ENCODE measurements at regions not wholly inside any gene's neighbourhood (a gene's known extent, or its start where the extent isn't known, plus 50 kb on each side); places are given as distances from the start of the nearest gene placed in this dataset.

- Mint-ChIP-seq H3K27me3 (ENCODE audit: low read depth) (peaks cover 3% of the 10 kb centered on the region), H3K4me3 (no peak overlapping the region), H3K4me1 (peaks cover 0 to 2% of the 10 kb centered on the region in 2 experiments; a peak in 1 of 4 replicates), H3K9me3 (peaks cover 13 to 26% of the 10 kb centered on the region in 2 experiments), H3K27ac (peak overlapping the region in 1 of 3 experiments; percentile 57; a peak in 2 of 7 replicates), H3K36me3 (ENCODE audit: insufficient read depth in 1 of 3, low read depth in 3 of 3) (peaks cover 3 to 10% (median 6%) of the 10 kb centered on the region in 3 experiments; a peak in 6 of 7 replicates)
- no peaks in the 10 kb centered on the region for H3K79me2 ChIP-seq (ENCODE audit: insufficient read depth, low read length)
- no peak overlapping the region for H4K8ac ChIP-seq (replicated peaks; ENCODE audit: insufficient read length, low read depth, low read length)
- H3K14ac ChIP-seq (ENCODE audit: insufficient read depth, low read length) = no peak overlapping the region
- H3K27ac ChIP-seq (ENCODE audit: insufficient read length, low read depth, low read length) = no peak overlapping the region
- no peaks in the 10 kb centered on the region for H3K4me1 ChIP-seq (ENCODE audit: insufficient read depth, low read length)
- no peak overlapping the region for H2AFZ ChIP-seq (ENCODE audit: low read length)
- no peak overlapping the region for H3K56ac ChIP-seq (ENCODE audit: insufficient read length, low read depth, low read length)
- no peak overlapping the region for H3K18ac ChIP-seq (ENCODE audit: insufficient read length, low read depth, low read length)
- no CpG with 5 or more reads among the region's 12 CpGs for WGBS (ENCODE audit: extremely low coverage, insufficient read length, low lambda C conversion rate)
- H3K23me2 ChIP-seq (ENCODE audit: insufficient read length, low read depth, low read length, poor library complexity, severe bottlenecking) = no peaks in the 10 kb centered on the region
- no peak overlapping the region for H2BK15ac ChIP-seq (ENCODE audit: low read depth, low read length)
- H3K23ac ChIP-seq (ENCODE audit: insufficient read length, low read depth, low read length) = no peak overlapping the region
- no peak overlapping the region for H2BK5ac ChIP-seq (ENCODE audit: insufficient read length, low read length)
- H3K27me3 ChIP-seq (ENCODE audit: insufficient read depth, low read length) = no peaks in the 10 kb centered on the region
- no peak overlapping the region for H2AK5ac ChIP-seq (ENCODE audit: insufficient read length, low read length)
- H4K20me1 ChIP-seq (ENCODE audit: control insufficient read depth, insufficient read depth, insufficient read length) = no peaks in the 10 kb centered on the region
- no peak overlapping the region for H2BK12ac ChIP-seq (ENCODE audit: insufficient read length, low read depth, low read length)
- no peak overlapping the region for H2BK20ac ChIP-seq (ENCODE audit: low read depth, low read length, poor library complexity, severe bottlenecking)
- no peak overlapping the region for H3K4ac ChIP-seq (ENCODE audit: low read depth, low read length)
- H4K91ac ChIP-seq (ENCODE audit: insufficient read length, low read depth, low read length) = no peak overlapping the region
- H3K9me3 ChIP-seq (ENCODE audit: control insufficient read depth, low read depth, low read length) = no peaks in the 10 kb centered on the region
- TF ChIP-seq, protein P1, sequence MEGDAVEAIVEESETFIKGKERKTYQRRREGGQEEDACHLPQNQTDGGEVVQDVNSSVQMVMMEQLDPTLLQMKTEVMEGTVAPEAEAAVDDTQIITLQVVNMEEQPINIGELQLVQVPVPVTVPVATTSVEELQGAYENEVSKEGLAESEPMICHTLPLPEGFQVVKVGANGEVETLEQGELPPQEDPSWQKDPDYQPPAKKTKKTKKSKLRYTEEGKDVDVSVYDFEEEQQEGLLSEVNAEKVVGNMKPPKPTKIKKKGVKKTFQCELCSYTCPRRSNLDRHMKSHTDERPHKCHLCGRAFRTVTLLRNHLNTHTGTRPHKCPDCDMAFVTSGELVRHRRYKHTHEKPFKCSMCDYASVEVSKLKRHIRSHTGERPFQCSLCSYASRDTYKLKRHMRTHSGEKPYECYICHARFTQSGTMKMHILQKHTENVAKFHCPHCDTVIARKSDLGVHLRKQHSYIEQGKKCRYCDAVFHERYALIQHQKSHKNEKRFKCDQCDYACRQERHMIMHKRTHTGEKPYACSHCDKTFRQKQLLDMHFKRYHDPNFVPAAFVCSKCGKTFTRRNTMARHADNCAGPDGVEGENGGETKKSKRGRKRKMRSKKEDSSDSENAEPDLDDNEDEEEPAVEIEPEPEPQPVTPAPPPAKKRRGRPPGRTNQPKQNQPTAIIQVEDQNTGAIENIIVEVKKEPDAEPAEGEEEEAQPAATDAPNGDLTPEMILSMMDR (conservative IDR thresholded peaks at IDR 0.05) = no peak
- no peak overlapping the region for H4K5ac ChIP-seq (ENCODE audit: insufficient read length, low read depth, low read length)
- H3K4me2 ChIP-seq (ENCODE audit: insufficient read depth, insufficient read length, low read length) = no peak overlapping the region
- H3K79me1 ChIP-seq (ENCODE audit: insufficient read depth, low read depth, low read length, poor library complexity, severe bottlenecking) = no peaks in the 10 kb centered on the region
- no peak overlapping the region for H2BK120ac ChIP-seq (ENCODE audit: low read depth, low read length, poor library complexity, severe bottlenecking)
- no peak overlapping the region for H3T11ph ChIP-seq (ENCODE audit: low read length)
- H3K9ac ChIP-seq (ENCODE audit: extremely low read depth, insufficient read length, low read length) = no peak overlapping the region
- DNase-seq = no peak
Measured at GRCh38 chr9:134988706-134989105, 71.0 kb upstream of the FCN1 start.

All from H9 (cell line).